HEK293 (cell line): ENCODE measurements at regions not wholly inside any gene's neighbourhood (a gene's known extent, or its start where the extent isn't known, plus 50 kb on each side); places are given as distances from the start of the nearest gene placed in this dataset.

Experiments used
- CTCF ChIA-PET: fragments of 350-600 bp; formaldehyde crosslinking; extraction: SDS; loops from one replicate; lab custom pipeline; 2021; ENCODE audit warnings: antibody characterized with exemption; lab: Yijun Ruan, JAX
- POLR2A ChIA-PET: fragments of 300-600 bp; formaldehyde crosslinking; extraction: SDS; loops from one replicate; lab custom pipeline; 2020; ENCODE audit warnings: antibody characterized with exemption, inconsistent platforms; lab: Yijun Ruan, JAX
- H3K27ac ChIP-seq: fragments of 200-500 bp; sonication (Bioruptor generic); 2 replicates; pipeline ENCODE4 v1.5.1; 2014; ENCODE audit warnings: low read depth, low read length, control low read depth, inconsistent platforms; ENCODE audit errors: extremely low read depth
- H3K36me3 ChIP-seq, 2 experiments: fragments of 200-500 bp in 1 of 2; sonication (Bioruptor generic) in 1 of 2; 1 replicate in 1 of 2; 2 replicates in 1 of 2; pipeline ENCODE4 v1.5.1; 2014 to 2017; ENCODE audit warnings: inconsistent platforms in 2 of 2, low read length in 2 of 2; ENCODE audit not compliant: control insufficient read depth in 2 of 2, insufficient read depth in 1 of 2
- H3K4me1 ChIP-seq: fragments of 200-500 bp; sonication (Bioruptor generic); 2 replicates; pipeline ENCODE4 v1.5.1; 2014; ENCODE audit warnings: mild to moderate bottlenecking, low read length, inconsistent platforms; ENCODE audit not compliant: control insufficient read depth, insufficient read depth
- H3K4me3 ChIP-seq: 2 replicates; pipeline ENCODE4 v1.5.1; 2011; ENCODE audit warnings: low read depth, mild to moderate bottlenecking, control low read depth, low read length, moderate library complexity
- H3K9me3 ChIP-seq: fragments of 200-500 bp; sonication (Bioruptor generic); 2 replicates; pipeline ENCODE4 v1.5.1; 2014; ENCODE audit warnings: low read depth, low read length, inconsistent platforms; ENCODE audit not compliant: control insufficient read depth, insufficient read depth
- ATF2 ChIP-seq: fragments of 450-650 bp; formaldehyde crosslinking; IDR thresholded peaks from 2 replicates; pipeline ENCODE4 v1.5.1; 2016; ENCODE audit warnings: missing biosample characterization, missing genetic modification characterization, low read depth
- MEIS1 ChIP-seq: sonication (generic); formaldehyde crosslinking; IDR thresholded peaks from 2 replicates; pipeline ENCODE4 v1.8.1; 2022; ENCODE audit warnings: missing genetic modification reagents, mild to moderate bottlenecking, borderline replicate concordance
- OVOL3 ChIP-seq: fragments of 450-650 bp; formaldehyde crosslinking; IDR thresholded peaks from 2 replicates; pipeline ENCODE4 v1.5.1; 2016; ENCODE audit warnings: missing biosample characterization, missing genetic modification characterization
- PRDM10 ChIP-seq: fragments of 450-650 bp; formaldehyde crosslinking; IDR thresholded peaks from 2 replicates; pipeline ENCODE4 v1.5.1; 2016; ENCODE audit warnings: missing biosample characterization, missing genetic modification characterization
- ZNF174 ChIP-seq: fragments of 450-650 bp; formaldehyde crosslinking; IDR thresholded peaks from 2 replicates; pipeline ENCODE4 v1.5.0; 2017; ENCODE audit warnings: missing biosample characterization, mild to moderate bottlenecking, missing genetic modification characterization
- ZNF184 ChIP-seq: fragments of 450-650 bp; IDR thresholded peaks from 2 replicates; pipeline ENCODE4 v1.5.1; 2018; ENCODE audit warnings: missing biosample characterization, mild to moderate bottlenecking, missing genetic modification characterization
- ZNF211 ChIP-seq: fragments of 450-650 bp; formaldehyde crosslinking; IDR thresholded peaks from 2 replicates; pipeline ENCODE4 v1.5.1; 2016; ENCODE audit warnings: low read depth, missing biosample characterization, missing genetic modification characterization
- ZNF280C ChIP-seq: fragments of 450-650 bp; formaldehyde crosslinking; IDR thresholded peaks from 2 replicates; pipeline ENCODE4 v1.5.1; 2016; ENCODE audit warnings: missing biosample characterization, missing genetic modification characterization
- ZNF350 ChIP-seq: fragments of 450-650 bp; formaldehyde crosslinking; IDR thresholded peaks from 2 replicates; pipeline ENCODE4 v1.5.0; 2017; ENCODE audit warnings: missing biosample characterization, mild to moderate bottlenecking, missing genetic modification characterization
- ZNF426 ChIP-seq: fragments of 450-650 bp; formaldehyde crosslinking; IDR thresholded peaks from 2 replicates; pipeline ENCODE4 v1.5.1; 2017; ENCODE audit warnings: missing biosample characterization, missing genetic modification characterization, mild to moderate bottlenecking, inconsistent platforms, moderate library complexity
- ZNF658 ChIP-seq: fragments of 450-650 bp; formaldehyde crosslinking; IDR thresholded peaks from 2 replicates; pipeline ENCODE4; 2016; ENCODE audit warnings: missing biosample characterization, missing genetic modification characterization
- ZNF664 ChIP-seq: fragments of 450-650 bp; formaldehyde crosslinking; IDR thresholded peaks from 2 replicates; pipeline ENCODE4 v1.5.1; 2016; ENCODE audit warnings: missing biosample characterization, missing genetic modification characterization
- ZNF768 ChIP-seq: fragments of 450-650 bp; formaldehyde crosslinking; IDR thresholded peaks from 2 replicates; pipeline ENCODE4 v1.5.1; 2018; ENCODE audit warnings: missing biosample characterization, mild to moderate bottlenecking, missing genetic modification characterization
- ZNF776 ChIP-seq: fragments of 450-650 bp; formaldehyde crosslinking; IDR thresholded peaks from 2 replicates; pipeline ENCODE4 v1.5.0; 2017; ENCODE audit warnings: missing biosample characterization, missing genetic modification characterization, borderline replicate concordance

GRCh38 chr3:127483902-127484591 lies 106.5 kb downstream of the TPRA1 start (continued):
- no peak for TF ChIP-seq ZNF280C (tag by site-specific recombination)
- TF ChIP-seq, all 188 proteins: peak for 0

GRCh38 chr3:127483005-127483641 lies 107.4 kb downstream of the TPRA1 start:
- Histone ChIP-seq H3K27ac (no peak overlapping the region), H3K36me3 (no peaks in the 10 kb centered on the region), H3K4me3 (no peak overlapping the region), H3K4me1 (no peaks in the 10 kb centered on the region), H3K9me3 (no peaks in the 10 kb centered on the region)
- CTCF ChIA-PET, result interaction anchor here (0.6 to 1.1 kb wide), 2 partner anchors 20 to 92 kb away, joined by 5 read pairs; no protein-coding TSS in a partner anchor
- TF ChIP-seq ZNF664, result no peak
- no peak for TF ChIP-seq ZNF768 (tag by site-specific recombination)
- no peak for TF ChIP-seq ZNF426 (tag by site-specific recombination)
- TF ChIP-seq MEIS1, result no peak
- no peak for TF ChIP-seq ZNF658 (tag by site-specific recombination)
- no peak for TF ChIP-seq ZNF211
- no peak for TF ChIP-seq ZNF776 (tag by site-specific recombination)
- no peak for TF ChIP-seq ATF2 (tag by site-specific recombination)
- no peak for TF ChIP-seq OVOL3
- TF ChIP-seq ZNF350, result no peak
- no peak for TF ChIP-seq PRDM10 (tag by site-specific recombination)
- no peak for TF ChIP-seq ZNF174
- TF ChIP-seq ZNF184, result no peak
- POLR2A ChIA-PET, result interaction anchor here (0.6 kb wide), 1 partner anchor 41 kb away, joined by 6 read pairs; no protein-coding TSS in a partner anchor
